ENCODE measurements at regions not wholly inside any gene's neighbourhood (a gene's known extent, or its start where the extent isn't known, plus 50 kb on each side); places are given as distances from the start of the nearest gene placed in this dataset.

DNA sequence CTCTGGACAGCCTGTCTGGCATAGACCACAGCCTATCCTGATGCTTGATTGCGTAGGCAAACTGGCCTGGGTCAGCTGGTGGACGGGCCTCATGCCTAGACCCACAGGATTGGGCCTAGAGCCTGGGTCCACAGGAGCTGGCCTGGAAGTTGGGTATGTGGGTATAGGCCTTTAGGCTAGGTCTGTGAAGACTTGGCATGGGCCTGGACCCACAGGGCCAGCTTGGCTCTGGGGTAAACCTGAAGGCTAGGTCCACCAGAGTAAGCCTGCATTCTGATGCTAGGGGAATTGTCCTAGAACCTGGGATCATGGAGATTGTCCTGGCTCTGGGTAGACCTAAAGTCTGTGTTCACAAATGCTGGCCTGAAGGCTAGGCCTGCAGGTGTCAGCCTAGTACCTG, 1293.7 kb downstream of the CNTNAP5 start:
- Histone ChIP-seq H3K4me1 (ENCODE audit: insufficient read depth, low read length, severe bottlenecking) (no peaks in the 10 kb centered on the region), H4K20me1 (ENCODE audit: insufficient read depth, low read length) (no peaks in the 10 kb centered on the region), H3K36me3 (ENCODE audit: insufficient read depth, low read length) (no peaks in the 10 kb centered on the region), H3K9me3 (ENCODE audit: low read length) (no peaks in the 10 kb centered on the region), H3K9me2 (ENCODE audit: low read depth, low read length) (no peaks in the 10 kb centered on the region), H3K27ac (ENCODE audit: low read depth, low read length, poor library complexity, severe bottlenecking) (no peak overlapping the region), H2AFZ (ENCODE audit: low read length) (no peak overlapping the region), H3K79me2 (ENCODE audit: insufficient read depth, low read length) (no peaks in the 10 kb centered on the region), H3K4me3 (ENCODE audit: low read depth, low read length, poor library complexity, severe bottlenecking) (no peak overlapping the region), H3K27me3 (ENCODE audit: insufficient read depth, low read length) (no peaks in the 10 kb centered on the region), H3K9ac (ENCODE audit: low read length) (no peak overlapping the region), H3F3A (ENCODE audit: insufficient read depth, low read length) (no peaks in the 10 kb centered on the region), H3K4me2 (ENCODE audit: low read length) (no peak overlapping the region)
- TF ChIP-seq, protein P1, sequence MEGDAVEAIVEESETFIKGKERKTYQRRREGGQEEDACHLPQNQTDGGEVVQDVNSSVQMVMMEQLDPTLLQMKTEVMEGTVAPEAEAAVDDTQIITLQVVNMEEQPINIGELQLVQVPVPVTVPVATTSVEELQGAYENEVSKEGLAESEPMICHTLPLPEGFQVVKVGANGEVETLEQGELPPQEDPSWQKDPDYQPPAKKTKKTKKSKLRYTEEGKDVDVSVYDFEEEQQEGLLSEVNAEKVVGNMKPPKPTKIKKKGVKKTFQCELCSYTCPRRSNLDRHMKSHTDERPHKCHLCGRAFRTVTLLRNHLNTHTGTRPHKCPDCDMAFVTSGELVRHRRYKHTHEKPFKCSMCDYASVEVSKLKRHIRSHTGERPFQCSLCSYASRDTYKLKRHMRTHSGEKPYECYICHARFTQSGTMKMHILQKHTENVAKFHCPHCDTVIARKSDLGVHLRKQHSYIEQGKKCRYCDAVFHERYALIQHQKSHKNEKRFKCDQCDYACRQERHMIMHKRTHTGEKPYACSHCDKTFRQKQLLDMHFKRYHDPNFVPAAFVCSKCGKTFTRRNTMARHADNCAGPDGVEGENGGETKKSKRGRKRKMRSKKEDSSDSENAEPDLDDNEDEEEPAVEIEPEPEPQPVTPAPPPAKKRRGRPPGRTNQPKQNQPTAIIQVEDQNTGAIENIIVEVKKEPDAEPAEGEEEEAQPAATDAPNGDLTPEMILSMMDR (IDR thresholded peaks at IDR 0.05; ENCODE audit: low read length) = no peak
- no peak for TF ChIP-seq EZH2 (IDR thresholded peaks at IDR 0.05; ENCODE audit: borderline replicate concordance, low read length)

DNA sequence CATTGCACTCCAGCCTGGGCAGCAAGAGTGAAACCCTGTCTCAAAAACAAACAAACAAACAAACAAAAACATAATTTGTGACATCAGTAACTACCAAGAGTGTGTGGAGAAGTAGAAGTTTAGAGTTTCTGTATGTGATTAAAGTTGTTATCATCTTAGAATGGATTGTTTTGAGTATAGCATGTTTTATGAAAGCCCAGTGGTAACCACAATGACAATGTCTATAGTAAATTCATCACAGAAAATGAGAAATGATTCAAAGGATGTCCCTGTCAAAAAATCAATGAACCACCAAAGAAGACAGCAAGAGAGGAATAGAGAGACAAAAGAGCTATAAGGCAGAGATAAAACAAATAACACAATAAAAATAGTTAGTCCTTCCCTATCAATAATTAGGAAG, 1299.2 kb downstream of the CNTNAP5 start:
- Histone ChIP-seq H3K36me3 (ENCODE audit: insufficient read depth, low read length) (no peaks in the 10 kb centered on the region), H3K27ac (ENCODE audit: low read depth, low read length, poor library complexity, severe bottlenecking) (no peak overlapping the region), H2AFZ (ENCODE audit: low read length) (no peak overlapping the region), H3K27me3 (ENCODE audit: insufficient read depth, low read length) (no peaks in the 10 kb centered on the region), H3K9ac (ENCODE audit: low read length) (no peak overlapping the region), H3F3A (ENCODE audit: insufficient read depth, low read length) (no peaks in the 10 kb centered on the region), H3K4me3 (ENCODE audit: low read depth, low read length, poor library complexity, severe bottlenecking) (no peak overlapping the region), H3K4me2 (ENCODE audit: low read length) (no peak overlapping the region), H3K9me3 (ENCODE audit: low read length) (no peaks in the 10 kb centered on the region), H4K20me1 (ENCODE audit: insufficient read depth, low read length) (no peaks in the 10 kb centered on the region), H3K79me2 (ENCODE audit: insufficient read depth, low read length) (no peaks in the 10 kb centered on the region), H3K4me1 (ENCODE audit: insufficient read depth, low read length, severe bottlenecking) (no peaks in the 10 kb centered on the region), H3K9me2 (ENCODE audit: low read depth, low read length) (no peaks in the 10 kb centered on the region)
- no peak for TF ChIP-seq EZH2 (IDR thresholded peaks at IDR 0.05; ENCODE audit: borderline replicate concordance, low read length)
- TF ChIP-seq, protein P1 (IDR thresholded peaks at IDR 0.05; ENCODE audit: low read length) = no peak

DNA sequence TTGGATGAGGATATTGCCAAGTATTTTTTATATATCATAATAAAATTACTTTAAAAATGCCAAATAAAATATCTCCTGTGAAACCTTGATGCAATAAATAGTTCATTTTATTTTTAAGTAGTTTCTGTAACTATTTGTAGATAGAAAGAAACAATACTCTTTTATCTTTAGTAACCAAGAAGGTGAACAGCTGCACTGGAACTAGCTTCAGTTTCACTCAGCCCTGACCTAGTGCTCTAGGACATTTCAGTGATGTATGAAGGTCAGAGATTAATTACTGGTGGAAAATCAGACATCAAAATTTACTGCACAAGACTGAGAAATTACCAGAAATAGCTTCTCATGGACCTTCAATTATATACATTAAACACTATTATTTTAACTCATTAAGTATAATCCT, 1305.0 kb downstream of the CNTNAP5 start:
- TF ChIP-seq, protein P1 (IDR thresholded peaks at IDR 0.05; ENCODE audit: low read length) = no peak
- TF ChIP-seq EZH2 (IDR thresholded peaks at IDR 0.05; ENCODE audit: borderline replicate concordance, low read length) = no peak
- Histone ChIP-seq H3K4me3 (ENCODE audit: low read depth, low read length, poor library complexity, severe bottlenecking) (no peak overlapping the region), H3K4me1 (ENCODE audit: insufficient read depth, low read length, severe bottlenecking) (no peaks in the 10 kb centered on the region), H3K27ac (ENCODE audit: low read depth, low read length, poor library complexity, severe bottlenecking) (no peak overlapping the region), H3K9me2 (ENCODE audit: low read depth, low read length) (no peaks in the 10 kb centered on the region), H3K27me3 (ENCODE audit: insufficient read depth, low read length) (no peaks in the 10 kb centered on the region), H2AFZ (ENCODE audit: low read length) (no peak overlapping the region), H3K9ac (ENCODE audit: low read length) (no peak overlapping the region), H3K79me2 (ENCODE audit: insufficient read depth, low read length) (no peaks in the 10 kb centered on the region), H4K20me1 (ENCODE audit: insufficient read depth, low read length) (no peaks in the 10 kb centered on the region), H3F3A (ENCODE audit: insufficient read depth, low read length) (no peaks in the 10 kb centered on the region), H3K36me3 (ENCODE audit: insufficient read depth, low read length) (no peaks in the 10 kb centered on the region), H3K4me2 (ENCODE audit: low read length) (no peak overlapping the region), H3K9me3 (ENCODE audit: low read length) (no peaks in the 10 kb centered on the region)
